Breast epithelium (tissue), 4 donors: ENCODE measurements at regions not wholly inside any gene's neighbourhood (a gene's known extent, or its start where the extent isn't known, plus 50 kb on each side); places are given as distances from the start of the nearest gene placed in this dataset.

Experiments
- DNase-seq, 2 donors: peaks; one replicate each; pipeline ENCODE4 v3.0.0-alpha.2; 2019; ENCODE audit warnings: low spot score in 2 of 2
- H3K27ac ChIP-seq, 2 donors: fragments of 200-600 bp; sonication (generic) in 1 of 2; one replicate each; pipeline ENCODE4 v1.5.1; 2016 to 2019; ENCODE audit warnings: mild to moderate bottlenecking in 1 of 2
- H3K27me3 ChIP-seq, 2 donors: fragments of 200-600 bp; sonication (generic) in 1 of 2; one replicate each; pipeline versions ENCODE4 v1.5.1 to v1.6.0; 2017 to 2019; ENCODE audit warnings: control low read depth in 1 of 2, mild to moderate bottlenecking in 1 of 2
- H3K36me3 ChIP-seq: fragments of 200-600 bp; one replicate; pipeline ENCODE4 v1.5.1; 2019
- H3K4me1 ChIP-seq, 2 donors: fragments of 200-600 bp; sonication (generic); one replicate each; pipeline ENCODE4 v1.5.1; 2016 to 2019; ENCODE audit warnings: control low read depth in 1 of 2
- H3K4me3 ChIP-seq, 3 donors: fragments of 200-600 bp; sonication (generic); 1 replicate in 2 of 3; 2 replicates in 1 of 3; pipeline ENCODE4 v1.5.1; 2016 to 2019; ENCODE audit warnings: mild to moderate bottlenecking in 3 of 3, moderate library complexity in 2 of 3
- H3K9me3 ChIP-seq, 2 donors: fragments of 200-600 bp; sonication (generic) in 1 of 2; one replicate each; pipeline ENCODE4 v1.5.1; 2016 to 2019; ENCODE audit warnings: control low read depth in 1 of 2
- CTCF ChIP-seq, 3 donors: fragments of 450-650 bp; IDR thresholded peaks; one replicate each; pipeline ENCODE4 v1.5.1; 2016 to 2017; ENCODE audit warnings: antibody characterized with exemption in 3 of 3, mild to moderate bottlenecking in 3 of 3, moderate library complexity in 3 of 3
- POLR2A ChIP-seq: fragments of 450-650 bp; IDR thresholded peaks from one replicate; pipeline ENCODE4 v1.6.1; 2016; ENCODE audit warnings: antibody characterized with exemption, mild to moderate bottlenecking, moderate library complexity
- POLR2AphosphoS5 ChIP-seq, 3 donors: sonication (generic); formaldehyde crosslinking; IDR thresholded peaks; one replicate each; pipeline ENCODE4 v1.6.1; 2017; ENCODE audit warnings: antibody characterized with exemption in 3 of 3
- intact Hi-C: fragments of 100-400 bp; cut with DNase I; formaldehyde crosslinking; loops from one replicate; pipeline ENCODE4 v1.15.1; 2023; ENCODE audit warnings: low total_unique reads

GRCh38 chr10:59562126-59562525 lies 147.5 kb downstream of the SLC16A9 start:
- Histone ChIP-seq H3K27me3 (no peaks in the 10 kb centered on the region), H3K4me3 (no peak overlapping the region), H3K27ac (no peak overlapping the region), H3K9me3 (no peaks in the 10 kb centered on the region), H3K4me1 (no peaks in the 10 kb centered on the region), H3K36me3 (no peaks in the 10 kb centered on the region)
- TF ChIP-seq CTCF (IDR thresholded peaks at IDR 0.05) (no peak), POLR2A (no peak), POLR2AphosphoS5 (IDR thresholded peaks at IDR 0.05) (no peak)
- DNase-seq = no peak
- intact Hi-C loops = no loop called here

GRCh38 chr10:59561477-59562121 lies 148.1 kb downstream of the SLC16A9 start:
- Histone ChIP-seq H3K36me3 (no peaks in the 10 kb centered on the region), H3K4me3 (no peak overlapping the region), H3K4me1 (no peaks in the 10 kb centered on the region), H3K9me3 (no peaks in the 10 kb centered on the region), H3K27me3 (no peaks in the 10 kb centered on the region), H3K27ac (no peak overlapping the region)
- intact Hi-C loops = no loop called here
- no peak for DNase-seq
- no peak for TF ChIP-seq POLR2A
- no peak for TF ChIP-seq CTCF (IDR thresholded peaks at IDR 0.05)
- no peak for TF ChIP-seq POLR2AphosphoS5 (IDR thresholded peaks at IDR 0.05)

GRCh38 chr10:59560990-59561389 lies 148.7 kb downstream of the SLC16A9 start:
- no peaks in the 10 kb centered on the region for H3K9me3 ChIP-seq
- no peak for TF ChIP-seq POLR2A
- no peak for TF ChIP-seq CTCF (IDR thresholded peaks at IDR 0.05)
- no peak for TF ChIP-seq POLR2AphosphoS5 (IDR thresholded peaks at IDR 0.05)
- H3K27me3 ChIP-seq = no peaks in the 10 kb centered on the region
- no peak for DNase-seq
- H3K4me1 ChIP-seq = no peaks in the 10 kb centered on the region
- intact Hi-C loops = no loop called here
- no peak overlapping the region for H3K4me3 ChIP-seq
- H3K36me3 ChIP-seq = no peaks in the 10 kb centered on the region
- no peak overlapping the region for H3K27ac ChIP-seq

DNA sequence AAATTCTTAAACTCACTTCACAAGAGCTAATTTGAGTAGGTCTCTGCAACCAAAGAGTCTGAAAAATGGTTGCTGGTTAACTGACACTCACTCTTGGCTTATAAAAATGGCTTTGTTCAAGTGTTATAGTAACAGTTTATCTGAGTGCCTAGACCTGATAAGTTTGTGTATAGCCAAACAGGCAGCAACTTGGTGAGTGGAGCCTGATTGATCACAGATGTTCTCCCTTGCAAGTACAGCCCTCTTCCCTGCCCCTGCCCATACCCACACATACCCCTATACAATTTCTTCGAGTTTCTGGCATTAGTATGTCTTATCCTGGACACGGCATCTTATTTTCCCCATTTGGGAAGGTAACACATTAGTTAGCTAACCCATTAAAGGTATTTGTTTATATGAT lies 149.5 kb downstream of the SLC16A9 start:
- TF ChIP-seq POLR2AphosphoS5 (IDR thresholded peaks at IDR 0.05) (no peak), POLR2A (no peak), CTCF (IDR thresholded peaks at IDR 0.05) (no peak)
- Histone ChIP-seq H3K9me3 (no peaks in the 10 kb centered on the region), H3K36me3 (no peaks in the 10 kb centered on the region), H3K4me3 (no peak overlapping the region), H3K27me3 (no peaks in the 10 kb centered on the region), H3K27ac (no peak overlapping the region), H3K4me1 (no peaks in the 10 kb centered on the region)
- intact Hi-C loops = no loop called here
- DNase-seq = no peak

- H3K27ac ChIP-seq = no peak overlapping the region
- no peak for DNase-seq
- intact Hi-C loops = no loop called here
- H3K4me3 ChIP-seq = no peak overlapping the region
- H3K9me3 ChIP-seq = no peaks in the 10 kb centered on the region
- H3K36me3 ChIP-seq = no peaks in the 10 kb centered on the region
- H3K27me3 ChIP-seq = no peaks in the 10 kb centered on the region
- TF ChIP-seq POLR2A = no peak
- no peak for TF ChIP-seq CTCF (IDR thresholded peaks at IDR 0.05)
- no peak for TF ChIP-seq POLR2AphosphoS5 (IDR thresholded peaks at IDR 0.05)
- H3K4me1 ChIP-seq = no peaks in the 10 kb centered on the region
Measured at GRCh38 chr10:59558066-59558465, 151.6 kb downstream of the SLC16A9 start.
